Hindlimb muscle (tissue), 1 donor: ENCODE measurements at regions not wholly inside any gene's neighbourhood (a gene's known extent, or its start where the extent isn't known, plus 50 kb on each side); places are given as distances from the start of the nearest gene placed in this dataset.

Experiments
- DNase-seq: peaks from one replicate; pipeline ENCODE4 v3.0.0-alpha.2; 2013

DNA sequence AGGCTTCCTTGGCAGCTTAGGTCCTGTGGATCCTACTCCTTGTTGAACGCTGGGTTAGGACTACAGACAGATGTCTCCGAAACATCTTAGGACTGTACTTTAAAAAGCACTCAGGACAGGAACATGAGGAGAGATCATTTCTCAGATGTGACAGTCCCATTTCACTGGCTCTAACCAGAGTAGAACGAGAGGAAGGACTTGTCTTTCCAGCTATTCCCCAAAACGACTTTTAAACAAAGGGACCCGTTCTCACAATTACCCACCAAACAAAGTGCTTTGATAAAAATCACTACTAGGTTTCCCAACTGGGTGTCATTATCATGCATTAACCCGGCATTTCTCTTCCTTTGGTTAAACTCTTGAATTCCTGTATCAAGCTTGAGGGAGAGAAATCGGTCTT, 84.7 kb upstream of the BARX2 start:
- no peak for DNase-seq

GRCh38 chr11:129289350-129290040, 86.2 kb upstream of the BARX2 start:
- no peak for DNase-seq

GRCh38 chr11:129287920-129288319, 87.7 kb upstream of the BARX2 start:
- no peak for DNase-seq

- DNase-seq: no peak
Observed at GRCh38 chr11:129286813-129287212, 88.8 kb upstream of the BARX2 start.

DNA sequence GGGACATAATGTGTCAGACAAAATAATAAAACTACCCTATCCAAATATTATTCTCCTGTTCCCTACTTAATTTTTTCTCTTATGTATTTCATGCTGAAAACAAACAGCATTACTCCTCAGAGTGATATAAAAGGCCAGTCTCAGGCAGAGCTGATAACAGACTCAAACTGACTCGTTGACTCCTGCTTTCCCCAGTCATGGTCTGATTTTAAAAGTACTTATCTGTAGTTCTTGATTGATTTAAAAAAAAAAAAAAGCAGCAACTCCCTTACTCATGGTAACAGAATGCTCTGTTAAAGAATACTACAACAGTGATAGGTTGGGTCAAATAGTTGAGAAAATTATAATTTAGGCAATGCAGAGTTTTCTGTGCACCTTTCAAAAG, 90.3 kb upstream of the BARX2 start:
- DNase-seq: no peak

DNA sequence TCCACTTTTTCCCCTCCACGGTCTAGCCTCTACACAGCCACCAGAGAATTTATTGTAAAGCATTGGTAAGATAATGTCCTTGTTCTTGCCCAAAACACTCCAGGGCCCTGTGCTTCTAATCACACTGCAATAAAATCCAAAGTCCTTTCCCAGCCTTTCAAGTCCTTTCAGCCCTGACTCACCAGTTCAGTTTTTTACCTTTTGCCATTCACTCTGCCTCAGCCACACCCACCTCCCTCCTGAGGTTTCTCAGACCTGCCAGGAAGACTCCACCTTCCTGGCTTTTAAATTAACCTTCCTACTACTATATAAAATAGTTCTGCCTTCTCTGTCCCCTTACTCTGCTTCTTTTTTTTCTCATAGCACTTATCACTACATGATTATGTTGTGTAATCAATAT, 91.0 kb upstream of the ARHGAP32 start:
- DNase-seq: no peak

DNA sequence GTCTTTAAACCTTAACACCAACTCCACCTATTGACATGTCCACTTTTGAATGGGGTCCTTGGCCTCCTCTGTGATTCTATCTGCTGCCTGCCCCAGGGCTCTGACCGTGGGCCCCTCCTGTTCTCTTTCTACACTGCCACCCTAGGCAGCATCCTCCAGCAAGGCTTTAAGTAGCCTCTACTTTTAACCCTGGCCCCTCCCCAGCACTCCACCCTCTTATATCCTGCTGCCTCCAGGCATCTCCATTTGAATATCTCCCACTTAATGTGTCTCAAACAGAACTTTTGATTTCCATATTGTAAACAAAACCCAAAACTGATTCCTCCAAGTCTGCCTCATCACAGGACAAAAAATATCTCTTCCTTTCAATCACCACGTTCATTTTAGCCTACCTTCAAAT, 90.5 kb upstream of the ARHGAP32 start:
- DNase-seq: no peak

GRCh38 chr11:129281471-129282415, 89.6 kb upstream of the ARHGAP32 start:
- DNase-seq: no peak

- no peak for DNase-seq
Observed at GRCh38 chr11:129280027-129280811, 88.1 kb upstream of the ARHGAP32 start.

DNA sequence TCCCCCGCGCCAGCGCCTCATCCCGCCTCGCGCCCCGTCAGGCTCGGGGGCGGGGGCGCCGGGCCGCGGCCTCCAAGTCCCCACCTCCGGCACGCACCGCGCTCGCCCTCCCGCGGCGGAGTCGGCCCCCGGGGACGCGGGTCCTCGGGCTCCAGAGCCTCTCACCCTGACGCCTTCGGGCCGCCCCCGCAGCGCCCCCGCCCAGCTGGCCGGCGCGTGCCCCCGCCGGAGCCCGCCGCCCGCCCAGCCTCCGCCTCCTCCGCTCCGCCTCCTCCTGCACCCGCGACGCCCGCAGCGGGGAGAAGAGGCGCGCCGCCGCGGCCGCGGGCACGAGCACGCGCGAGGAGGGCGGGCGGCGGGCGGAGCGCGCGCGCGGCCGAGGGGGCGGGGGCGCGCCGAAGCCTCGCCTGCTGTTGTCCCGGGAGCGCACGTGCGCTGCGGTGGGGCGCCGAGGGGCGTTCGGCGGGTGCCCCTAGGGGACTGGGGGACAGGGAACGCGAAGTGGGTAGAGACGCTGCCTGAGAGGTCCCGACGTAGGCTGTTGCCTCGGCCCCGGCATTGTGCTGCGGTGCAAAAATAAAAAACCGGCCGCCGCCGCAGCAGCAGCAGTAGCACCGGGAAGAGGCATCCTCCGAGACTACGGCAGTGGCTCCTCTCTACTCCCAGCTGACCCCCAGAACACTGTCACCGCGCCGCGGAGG, 87.4 kb upstream of the ARHGAP32 start:
- DNase-seq: peak; percentile 88

GRCh38 chr11:129278586-129279319, 86.6 kb upstream of the ARHGAP32 start:
- no peak for DNase-seq

GRCh38 chr11:129277198-129277843, 85.2 kb upstream of the ARHGAP32 start:
- no peak for DNase-seq

GRCh38 chr11:129275828-129276227, 83.7 kb upstream of the ARHGAP32 start:
- DNase-seq: no peak

- no peak for DNase-seq
Observed at GRCh38 chr11:129273944-129274711, 82.0 kb upstream of the ARHGAP32 start.

DNA sequence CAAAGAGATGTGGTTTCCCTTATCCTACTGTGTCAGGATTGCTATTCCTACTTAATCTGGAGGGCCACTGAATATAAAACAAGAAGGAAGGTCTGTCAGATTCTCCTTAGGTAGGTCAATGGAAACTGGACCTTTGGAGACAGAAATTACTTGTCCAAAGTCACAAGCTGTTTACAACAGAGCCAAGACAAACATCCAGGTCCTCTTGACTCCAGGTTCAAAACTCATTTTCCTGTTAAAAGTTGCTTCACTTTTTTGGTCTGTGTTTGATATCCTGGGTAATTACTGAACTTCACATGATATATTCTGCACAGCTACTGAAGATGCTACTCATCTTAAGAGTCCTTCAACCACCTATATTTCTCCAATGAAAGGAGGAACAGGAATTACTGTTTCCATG, 81.2 kb upstream of the ARHGAP32 start:
- DNase-seq: no peak

GRCh38 chr11:129271030-129271429, 78.9 kb upstream of the ARHGAP32 start:
- no peak for DNase-seq

GRCh38 chr11:129270446-129270845, 78.3 kb upstream of the ARHGAP32 start:
- DNase-seq: no peak

DNA sequence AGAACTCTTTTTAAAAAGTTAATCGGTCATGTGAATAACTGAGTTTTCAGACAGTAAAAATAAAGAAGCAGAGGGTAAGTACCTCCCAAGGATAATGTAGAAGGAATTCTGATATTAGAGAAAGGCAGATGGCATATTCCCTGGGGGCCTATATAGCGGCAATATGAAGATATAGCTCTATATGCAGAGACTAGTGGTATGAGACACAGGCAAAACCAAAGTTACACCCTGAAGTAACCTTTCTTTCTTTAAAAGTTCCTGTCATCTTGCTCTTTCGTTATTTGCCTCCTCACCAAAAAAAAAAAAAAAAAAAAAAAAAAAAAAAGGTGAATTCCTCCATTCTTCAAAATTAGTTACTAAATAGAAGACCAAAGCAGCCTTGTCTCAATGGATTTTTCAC, 76.2 kb upstream of the ARHGAP32 start:
- DNase-seq: no peak

- DNase-seq: no peak
Observed at GRCh38 chr11:129267716-129268115, 75.6 kb upstream of the ARHGAP32 start.

GRCh38 chr11:129266536-129266935, 74.4 kb upstream of the ARHGAP32 start:
- no peak for DNase-seq
